WI38 (cell line): ENCODE measurements at regions not wholly inside any gene's neighbourhood (a gene's known extent, or its start where the extent isn't known, plus 50 kb on each side); places are given as distances from the start of the nearest gene placed in this dataset.

Experiments
- H3K4me3 ChIP-seq: 2 replicates; pipeline ENCODE4 v1.5.1; 2011; ENCODE audit warnings: low read depth, mild to moderate bottlenecking, control low read depth, low read length
- TF ChIP-seq, protein P1 (sequence below): IDR thresholded peaks from 2 replicates; pipeline ENCODE4 v1.5.1; 2012; ENCODE audit warnings: low read depth, mild to moderate bottlenecking, control low read depth, low read length

DNA sequence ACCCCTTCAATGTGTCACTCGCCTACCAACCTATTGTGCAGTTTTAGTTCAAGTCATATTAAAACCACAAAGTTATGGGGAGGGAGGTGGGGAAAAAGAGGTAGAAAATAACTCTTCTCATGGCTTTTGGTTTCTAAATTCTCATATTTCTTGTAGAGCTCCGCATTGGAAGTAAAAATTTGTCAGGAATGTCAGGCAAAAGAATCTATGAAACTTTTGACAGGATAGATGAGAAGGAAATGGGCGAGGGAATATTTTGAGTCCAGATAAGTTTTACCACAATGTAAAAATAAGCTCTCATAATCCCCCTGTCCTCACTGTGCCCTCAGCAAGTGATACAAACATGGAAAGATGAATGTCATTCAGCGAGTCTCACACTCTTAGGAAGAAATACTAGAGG is 270.4 kb downstream of the DLEU7 start:
- no peak overlapping the region for H3K4me3 ChIP-seq
- TF ChIP-seq, protein P1, sequence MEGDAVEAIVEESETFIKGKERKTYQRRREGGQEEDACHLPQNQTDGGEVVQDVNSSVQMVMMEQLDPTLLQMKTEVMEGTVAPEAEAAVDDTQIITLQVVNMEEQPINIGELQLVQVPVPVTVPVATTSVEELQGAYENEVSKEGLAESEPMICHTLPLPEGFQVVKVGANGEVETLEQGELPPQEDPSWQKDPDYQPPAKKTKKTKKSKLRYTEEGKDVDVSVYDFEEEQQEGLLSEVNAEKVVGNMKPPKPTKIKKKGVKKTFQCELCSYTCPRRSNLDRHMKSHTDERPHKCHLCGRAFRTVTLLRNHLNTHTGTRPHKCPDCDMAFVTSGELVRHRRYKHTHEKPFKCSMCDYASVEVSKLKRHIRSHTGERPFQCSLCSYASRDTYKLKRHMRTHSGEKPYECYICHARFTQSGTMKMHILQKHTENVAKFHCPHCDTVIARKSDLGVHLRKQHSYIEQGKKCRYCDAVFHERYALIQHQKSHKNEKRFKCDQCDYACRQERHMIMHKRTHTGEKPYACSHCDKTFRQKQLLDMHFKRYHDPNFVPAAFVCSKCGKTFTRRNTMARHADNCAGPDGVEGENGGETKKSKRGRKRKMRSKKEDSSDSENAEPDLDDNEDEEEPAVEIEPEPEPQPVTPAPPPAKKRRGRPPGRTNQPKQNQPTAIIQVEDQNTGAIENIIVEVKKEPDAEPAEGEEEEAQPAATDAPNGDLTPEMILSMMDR = no peak

DNA sequence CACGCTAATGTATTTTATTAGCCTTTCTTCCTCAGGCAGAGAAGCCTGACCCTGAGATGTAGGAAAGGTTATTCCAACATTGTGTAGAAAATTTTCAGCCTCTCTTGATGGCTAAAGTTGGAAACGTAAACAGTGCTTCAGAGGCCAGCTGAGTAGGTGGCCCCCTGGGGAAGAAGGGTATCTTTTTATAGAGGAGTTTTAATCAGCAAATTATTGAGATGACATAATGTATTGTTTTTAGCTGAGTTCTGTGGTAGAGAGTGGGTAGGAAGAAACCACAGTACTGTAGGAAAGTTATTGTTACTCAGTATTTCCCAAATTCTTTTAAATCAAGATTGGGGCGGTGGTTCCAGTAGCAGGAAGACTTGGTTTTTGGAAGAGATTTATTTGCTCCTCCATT is 268.8 kb downstream of the DLEU7 start:
- H3K4me3 ChIP-seq = no peak overlapping the region
- TF ChIP-seq, protein P1 = no peak

DNA sequence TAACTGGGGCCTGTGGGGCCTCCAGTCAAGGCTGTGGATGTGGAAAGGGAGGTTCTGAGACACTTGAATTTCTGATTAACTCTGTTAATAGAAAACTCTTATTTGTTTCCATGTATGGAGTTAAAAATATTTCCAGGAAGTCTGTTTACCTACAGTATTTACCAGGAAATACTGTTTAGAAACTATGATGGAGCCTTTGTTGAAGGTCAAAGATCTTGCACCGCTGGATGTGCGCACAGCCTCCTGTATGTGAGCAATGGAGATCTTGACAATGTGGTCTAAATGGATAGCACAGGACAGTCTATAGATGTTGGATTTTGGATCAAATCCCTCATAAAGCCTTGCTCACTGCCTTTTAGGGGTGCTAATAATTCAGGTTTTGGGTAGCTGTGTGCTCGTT is 268.4 kb downstream of the DLEU7 start:
- TF ChIP-seq, protein P1 = no peak
- H3K4me3 ChIP-seq = no peak overlapping the region

DNA sequence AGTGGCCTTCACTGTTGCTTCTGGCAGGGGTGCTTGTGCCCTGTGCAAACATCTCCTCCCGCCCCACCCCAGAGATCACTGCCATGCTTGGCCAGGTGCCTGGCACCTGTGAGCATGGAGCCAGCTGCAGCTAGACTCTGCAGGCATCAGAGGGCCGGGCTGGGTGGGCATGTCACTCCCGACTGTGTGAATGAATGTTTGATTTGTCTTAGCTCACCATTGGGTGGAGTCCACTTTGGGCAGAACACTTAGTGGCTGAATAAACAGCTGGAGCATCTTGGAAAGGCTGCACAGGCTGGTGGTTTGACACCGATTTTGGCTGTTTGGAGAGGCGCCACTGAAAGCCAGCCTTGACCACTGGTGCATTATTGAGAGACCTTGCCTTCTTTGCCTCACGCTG is 267.3 kb downstream of the DLEU7 start:
- TF ChIP-seq, protein P1 = no peak

DNA sequence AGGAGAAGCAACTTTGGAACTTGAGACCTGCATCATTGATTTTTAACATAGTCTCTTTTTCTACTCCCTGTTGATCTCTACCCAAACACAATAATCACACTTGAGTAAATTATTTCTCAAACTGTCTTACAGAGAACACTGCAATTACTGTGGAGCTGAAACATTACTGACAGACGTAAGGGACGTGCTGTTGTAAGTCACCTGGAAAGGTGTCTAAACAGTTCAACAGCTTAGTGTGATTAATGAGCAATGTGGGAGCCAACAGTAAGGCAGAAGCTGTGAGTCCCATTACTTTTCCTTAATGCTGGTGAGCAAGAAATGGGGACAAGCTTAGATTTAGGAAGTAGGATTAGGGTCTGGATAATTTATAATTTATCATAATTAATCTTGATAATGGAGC is 265.7 kb downstream of the DLEU7 start:
- TF ChIP-seq, protein P1 = no peak
- H3K4me3 ChIP-seq = no peak overlapping the region

More for the DNA sequence above, 267.3 kb downstream of the DLEU7 start:
- no peak overlapping the region for H3K4me3 ChIP-seq

DNA sequence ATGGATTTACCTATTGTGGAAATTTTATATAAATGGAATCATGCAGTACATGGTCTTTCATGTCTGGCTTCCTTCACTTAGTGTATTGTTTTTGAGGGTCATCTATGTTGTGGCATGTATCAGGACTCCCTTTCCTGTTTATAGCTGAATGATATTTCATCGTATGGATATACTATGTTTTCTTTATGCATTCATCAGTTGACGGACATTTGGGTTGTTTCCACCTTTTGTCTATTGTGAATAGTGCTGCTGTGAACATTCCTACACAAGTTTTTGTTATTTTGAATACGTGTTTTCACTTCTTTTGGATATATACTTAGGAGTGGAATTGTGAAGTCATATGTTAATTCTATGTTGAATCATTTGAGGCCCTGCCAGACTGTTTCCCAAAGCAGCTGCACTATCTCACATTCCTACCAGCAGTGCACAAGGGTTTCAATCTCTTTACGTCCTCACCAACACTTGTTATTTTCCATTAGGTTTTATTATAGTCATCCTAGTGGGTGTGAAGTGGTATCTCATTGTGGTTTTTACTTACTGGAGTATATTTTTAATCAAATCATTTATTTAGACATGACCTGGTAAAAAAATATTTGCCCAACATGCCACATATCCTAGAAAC is 262.7 kb downstream of the DLEU7 start:
- TF ChIP-seq, protein P1 = no peak
- H3K4me3 ChIP-seq = no peak overlapping the region

DNA sequence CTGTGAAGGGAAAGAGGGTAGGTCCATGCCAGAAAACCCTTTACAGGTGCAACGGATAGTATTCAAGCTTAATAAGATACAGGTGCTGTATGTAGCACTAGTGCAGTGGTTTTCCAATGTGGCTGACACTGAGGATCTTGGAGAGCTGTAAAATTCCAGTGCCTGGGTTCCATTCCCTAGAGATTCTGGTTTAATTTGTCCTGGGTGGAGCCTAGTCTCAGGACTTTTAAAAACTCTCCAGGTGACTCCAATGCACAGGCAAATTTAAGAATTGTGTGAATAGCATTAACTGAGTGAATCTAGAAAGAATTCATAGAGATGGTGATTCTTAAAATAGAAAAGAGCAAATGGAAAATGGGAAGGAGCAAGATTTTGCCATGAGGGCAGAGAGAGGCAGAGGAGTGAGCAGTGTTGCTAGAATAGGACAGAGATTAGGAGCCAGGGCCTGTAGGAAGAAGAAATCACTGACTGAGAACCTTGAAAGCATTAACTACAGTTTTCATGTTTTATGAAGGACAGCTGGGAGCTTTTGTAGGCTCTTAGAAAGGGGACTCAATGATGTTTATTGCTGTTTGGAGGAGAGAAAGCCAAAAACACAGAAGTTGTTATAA is 261.8 kb downstream of the DLEU7 start:
- no peak overlapping the region for H3K4me3 ChIP-seq
- TF ChIP-seq, protein P1 = no peak
